Stimulated activated CD4-positive, alpha-beta T cell treated with anti-CD3 and anti-CD28 coated beads, Interleukin-12 subunit alpha, Interleukin-12 subunit beta, amount 100 ng/mL, for 48 hours (primary cell): ENCODE measurements at regions not wholly inside any gene's neighbourhood (a gene's known extent, or its start where the extent isn't known, plus 50 kb on each side); places are given as distances from the start of the nearest gene placed in this dataset.
"Not testable (repeated sequence)": the region's sequence is repeated elsewhere in the genome, so short reads cannot be mapped to it uniquely, and the experiment has no call there.

Source experiments
- DNase-seq, 3 donors: peaks; one replicate each; pipeline ENCODE4 v3.0.0-alpha.2; 2020; ENCODE audit warnings: low read depth in 2 of 3, low spot score in 1 of 3

GRCh38 chr4:86523333-86523732 lies 70.8 kb upstream of the PTPN13 start:
- DNase-seq: no peak

DNA sequence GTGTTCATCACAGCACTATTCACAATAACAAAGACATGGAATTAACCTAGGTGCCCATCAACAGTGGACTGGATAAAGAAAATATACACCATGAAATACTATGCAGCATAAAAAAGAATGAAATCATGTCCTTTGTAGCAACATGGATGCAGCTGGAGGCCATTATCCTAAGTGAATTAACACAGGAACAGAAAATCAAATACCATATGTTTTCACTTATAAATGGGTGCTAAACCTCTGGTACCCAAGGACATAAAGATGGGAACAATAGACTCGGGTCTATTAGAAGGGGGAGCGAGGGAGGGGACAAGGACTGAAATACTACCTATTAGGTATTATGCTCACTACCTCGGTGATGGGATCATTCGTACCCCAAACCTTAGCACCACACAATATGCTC lies 66.4 kb upstream of the PTPN13 start:
- DNase-seq: not testable (repeated sequence)

DNA sequence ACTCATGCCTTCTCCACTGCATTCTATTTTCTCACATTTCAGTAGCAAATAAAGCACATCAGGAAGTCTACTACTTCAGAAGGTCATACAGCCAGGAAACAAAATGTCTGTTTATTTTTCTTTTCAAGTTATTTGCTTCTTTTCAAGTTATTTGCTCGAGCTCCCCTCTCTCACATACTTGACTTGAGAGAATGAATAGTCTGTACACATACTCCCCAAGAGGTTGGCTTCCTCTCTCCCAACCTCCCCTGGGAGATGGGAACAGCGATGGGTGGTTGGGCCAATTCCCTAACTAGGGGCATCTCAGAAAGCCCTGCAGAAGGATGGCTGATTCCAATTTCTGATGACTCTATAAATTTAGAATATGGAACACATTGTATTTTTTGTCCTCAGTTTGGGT lies 64.7 kb upstream of the PTPN13 start:
- no peak for DNase-seq

DNA sequence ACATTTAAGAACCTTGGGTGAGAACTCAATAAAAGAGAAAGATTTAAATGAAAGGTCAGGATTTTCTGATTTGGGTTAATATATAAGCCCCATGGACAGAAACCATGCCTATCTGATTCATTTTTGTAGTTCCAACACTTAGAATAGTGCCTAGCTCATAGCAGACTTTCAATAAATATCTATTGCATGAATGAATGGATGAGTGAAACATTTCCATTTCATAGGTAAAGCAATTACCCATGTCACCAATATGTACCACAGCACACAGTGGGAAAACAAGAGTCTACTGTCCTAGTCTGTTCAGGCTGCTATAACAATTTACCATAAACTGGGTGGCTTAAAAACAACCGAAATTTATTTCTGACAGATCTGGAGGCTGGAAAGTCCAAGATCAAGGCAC lies 63.9 kb upstream of the PTPN13 start:
- no peak for DNase-seq

DNA sequence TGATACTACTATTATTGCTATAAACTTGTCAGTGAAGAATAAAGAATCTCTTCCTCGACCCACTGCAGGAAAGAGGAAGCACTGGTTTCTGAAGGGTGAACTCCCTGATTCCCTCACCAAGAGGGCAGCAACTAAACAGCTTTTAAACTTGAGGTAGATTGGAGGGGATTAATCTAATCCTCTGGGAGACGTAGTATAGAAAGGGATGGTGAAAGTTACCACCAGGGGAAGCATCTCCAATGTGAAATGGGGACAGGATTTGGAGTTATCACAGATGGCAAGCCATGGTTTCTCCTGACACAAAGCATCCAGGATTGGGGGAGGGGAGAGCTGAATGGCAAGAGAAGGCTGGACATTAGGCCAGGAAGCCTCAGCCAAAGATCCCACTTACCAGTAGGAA lies 62.7 kb upstream of the PTPN13 start:
- DNase-seq: no peak

GRCh38 chr4:86532851-86533250 lies 61.3 kb upstream of the PTPN13 start:
- DNase-seq: no peak

GRCh38 chr4:86536151-86536550 lies 58.0 kb upstream of the PTPN13 start:
- no peak for DNase-seq

GRCh38 chr4:86542319-86543027 lies 51.6 kb upstream of the PTPN13 start:
- DNase-seq: no peak

GRCh38 chr4:86543080-86543479 lies 51.0 kb upstream of the PTPN13 start:
- no peak for DNase-seq

- DNase-seq: no peak
Observed at GRCh38 chr4:86543560-86544309, 50.4 kb upstream of the PTPN13 start.

DNA sequence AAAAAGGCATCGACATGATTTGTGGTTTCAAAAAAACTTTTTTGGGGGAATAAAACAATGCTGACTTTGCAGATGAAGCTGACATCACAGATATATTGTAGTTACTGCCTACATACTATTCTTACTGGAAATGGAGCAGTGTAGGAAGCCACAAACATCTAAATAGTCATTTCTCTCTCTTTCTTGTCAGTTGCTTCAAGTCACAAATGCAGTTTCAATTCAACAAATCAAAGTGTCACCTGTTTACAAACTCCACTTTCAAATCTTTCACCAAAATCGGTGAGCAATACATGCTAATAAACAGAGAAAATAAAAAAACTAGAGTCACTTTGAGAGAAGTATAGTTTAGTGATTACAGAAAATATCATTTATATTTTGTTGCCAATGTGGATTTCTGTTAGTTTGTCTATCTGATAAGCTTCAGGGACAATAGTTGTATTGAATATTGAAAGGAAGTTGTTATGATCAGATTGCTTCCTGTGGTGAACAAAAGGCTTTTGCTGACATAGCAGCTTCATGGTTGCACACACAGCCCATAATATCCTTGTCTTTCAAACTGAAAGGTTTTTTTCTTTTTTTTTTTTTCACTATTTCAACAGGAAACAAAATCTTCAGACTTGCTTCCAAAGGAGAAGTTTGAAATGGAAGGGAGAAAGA lies 49.7 kb upstream of the PTPN13 start:
- no peak for DNase-seq
